HEK293 (cell line): ENCODE measurements at regions not wholly inside any gene's neighbourhood (a gene's known extent, or its start where the extent isn't known, plus 50 kb on each side); places are given as distances from the start of the nearest gene placed in this dataset.
"Not testable (repeated sequence)": the region's sequence is repeated elsewhere in the genome, so short reads cannot be mapped to it uniquely, and the experiment has no call there.

ENCODE experiments used
- SALL2 ChIP-seq: fragments of 450-650 bp; formaldehyde crosslinking; IDR thresholded peaks from 2 replicates; pipeline ENCODE4 v1.5.0; 2017; ENCODE audit warnings: missing biosample characterization, mild to moderate bottlenecking, missing genetic modification characterization, borderline replicate concordance
- TF ChIP-seq, protein P1 (sequence below): fragments of 450-650 bp; formaldehyde crosslinking; IDR thresholded peaks from 2 replicates; pipeline ENCODE4 v1.5.1; 2016; ENCODE audit warnings: missing biosample characterization, missing genetic modification characterization

DNA sequence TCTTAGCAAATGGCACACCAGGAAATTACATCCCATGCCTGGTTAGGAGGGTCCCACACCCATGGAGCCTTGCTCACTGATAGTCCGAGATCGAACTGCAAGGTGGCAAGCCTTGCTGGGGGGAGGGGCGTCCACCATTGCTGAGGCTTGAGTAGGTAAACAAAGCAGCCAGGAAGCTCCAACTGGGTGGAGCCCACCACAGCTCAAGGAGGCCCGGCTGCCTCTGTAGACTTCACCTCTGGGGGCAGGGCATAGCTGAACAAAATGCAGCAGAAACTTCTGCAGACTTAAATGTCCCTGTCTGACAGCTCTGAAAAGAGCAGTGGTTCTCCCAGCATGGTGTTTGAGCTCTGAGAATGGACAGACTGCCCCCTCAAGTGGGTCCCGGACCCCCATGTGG lies 962.7 kb upstream of the INTU start:
- TF ChIP-seq SALL2 (tag by site-specific recombination), result not testable (repeated sequence)
- TF ChIP-seq, protein P1, sequence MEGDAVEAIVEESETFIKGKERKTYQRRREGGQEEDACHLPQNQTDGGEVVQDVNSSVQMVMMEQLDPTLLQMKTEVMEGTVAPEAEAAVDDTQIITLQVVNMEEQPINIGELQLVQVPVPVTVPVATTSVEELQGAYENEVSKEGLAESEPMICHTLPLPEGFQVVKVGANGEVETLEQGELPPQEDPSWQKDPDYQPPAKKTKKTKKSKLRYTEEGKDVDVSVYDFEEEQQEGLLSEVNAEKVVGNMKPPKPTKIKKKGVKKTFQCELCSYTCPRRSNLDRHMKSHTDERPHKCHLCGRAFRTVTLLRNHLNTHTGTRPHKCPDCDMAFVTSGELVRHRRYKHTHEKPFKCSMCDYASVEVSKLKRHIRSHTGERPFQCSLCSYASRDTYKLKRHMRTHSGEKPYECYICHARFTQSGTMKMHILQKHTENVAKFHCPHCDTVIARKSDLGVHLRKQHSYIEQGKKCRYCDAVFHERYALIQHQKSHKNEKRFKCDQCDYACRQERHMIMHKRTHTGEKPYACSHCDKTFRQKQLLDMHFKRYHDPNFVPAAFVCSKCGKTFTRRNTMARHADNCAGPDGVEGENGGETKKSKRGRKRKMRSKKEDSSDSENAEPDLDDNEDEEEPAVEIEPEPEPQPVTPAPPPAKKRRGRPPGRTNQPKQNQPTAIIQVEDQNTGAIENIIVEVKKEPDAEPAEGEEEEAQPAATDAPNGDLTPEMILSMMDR, result not testable (repeated sequence)
